OCI-LY1 (cell line): ENCODE measurements at regions not wholly inside any gene's neighbourhood (a gene's known extent, or its start where the extent isn't known, plus 50 kb on each side); places are given as distances from the start of the nearest gene placed in this dataset.

ENCODE experiments used
- EZH2 ChIP-seq: fragments of 200-600 bp; sonication (generic), shearing (Covaris generic); IDR thresholded peaks from 2 replicates; pipeline ENCODE4 v1.8.0; 2017; ENCODE audit warnings: borderline replicate concordance, mixed run types, mild to moderate bottlenecking, antibody characterized with exemption, low read length, moderate library complexity, mixed read lengths
- TF ChIP-seq, protein P1 (sequence below): fragments of 200-600 bp; sonication (generic), shearing (Covaris generic); IDR thresholded peaks from 2 replicates; pipeline ENCODE4 v1.5.1; 2017; ENCODE audit warnings: mild to moderate bottlenecking, antibody characterized with exemption, low read length, moderate library complexity, mixed read lengths

DNA sequence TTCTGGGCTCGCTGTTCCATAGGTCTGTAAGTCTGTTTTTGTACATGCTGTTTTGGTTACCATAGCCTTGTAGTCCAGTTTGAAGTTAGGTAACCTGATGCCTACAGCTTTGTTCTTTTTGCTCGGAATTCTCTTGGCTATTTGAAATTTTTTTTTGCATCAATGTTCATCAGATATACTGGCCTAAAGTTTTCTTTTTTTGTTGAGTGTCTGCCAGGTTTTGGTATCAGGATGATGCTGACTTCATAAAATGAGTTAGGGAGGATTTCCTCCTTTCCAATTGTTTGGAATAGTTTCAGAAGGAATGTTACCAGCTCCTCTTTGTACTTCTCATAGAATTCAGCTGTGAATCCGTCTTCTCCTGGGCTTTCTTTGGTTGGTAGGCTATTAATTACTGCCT lies 397.8 kb upstream of the HTR2A start:
- TF ChIP-seq, protein P1, sequence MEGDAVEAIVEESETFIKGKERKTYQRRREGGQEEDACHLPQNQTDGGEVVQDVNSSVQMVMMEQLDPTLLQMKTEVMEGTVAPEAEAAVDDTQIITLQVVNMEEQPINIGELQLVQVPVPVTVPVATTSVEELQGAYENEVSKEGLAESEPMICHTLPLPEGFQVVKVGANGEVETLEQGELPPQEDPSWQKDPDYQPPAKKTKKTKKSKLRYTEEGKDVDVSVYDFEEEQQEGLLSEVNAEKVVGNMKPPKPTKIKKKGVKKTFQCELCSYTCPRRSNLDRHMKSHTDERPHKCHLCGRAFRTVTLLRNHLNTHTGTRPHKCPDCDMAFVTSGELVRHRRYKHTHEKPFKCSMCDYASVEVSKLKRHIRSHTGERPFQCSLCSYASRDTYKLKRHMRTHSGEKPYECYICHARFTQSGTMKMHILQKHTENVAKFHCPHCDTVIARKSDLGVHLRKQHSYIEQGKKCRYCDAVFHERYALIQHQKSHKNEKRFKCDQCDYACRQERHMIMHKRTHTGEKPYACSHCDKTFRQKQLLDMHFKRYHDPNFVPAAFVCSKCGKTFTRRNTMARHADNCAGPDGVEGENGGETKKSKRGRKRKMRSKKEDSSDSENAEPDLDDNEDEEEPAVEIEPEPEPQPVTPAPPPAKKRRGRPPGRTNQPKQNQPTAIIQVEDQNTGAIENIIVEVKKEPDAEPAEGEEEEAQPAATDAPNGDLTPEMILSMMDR, result no peak
- TF ChIP-seq EZH2, result no peak
